Subcutaneous abdominal adipose tissue (tissue), 5 donors: ENCODE measurements at regions not wholly inside any gene's neighbourhood (a gene's known extent, or its start where the extent isn't known, plus 50 kb on each side); places are given as distances from the start of the nearest gene placed in this dataset.
"Not testable (repeated sequence)": the region's sequence is repeated elsewhere in the genome, so short reads cannot be mapped to it uniquely, and the experiment has no call there.

Source experiments
- H3K27ac ChIP-seq: one replicate; pipeline ENCODE4 v1.7.0; 2013; ENCODE audit warnings: low read depth, mild to moderate bottlenecking, inconsistent platforms, low read length, moderate library complexity
- H3K27me3 ChIP-seq, 5 donors: one replicate each; pipeline ENCODE4 v1.7.0; 2013; ENCODE audit warnings: low read length in 5 of 5, inconsistent platforms in 1 of 5; ENCODE audit not compliant: control insufficient read depth in 5 of 5, insufficient read depth in 4 of 5
- H3K36me3 ChIP-seq, 5 donors: one replicate each; pipeline ENCODE4 v1.7.0; 2013; ENCODE audit warnings: low read length in 5 of 5; ENCODE audit not compliant: control insufficient read depth in 5 of 5, insufficient read depth in 5 of 5
- H3K4me1 ChIP-seq, 5 donors: one replicate each; pipeline ENCODE4 v1.7.0; 2013; ENCODE audit warnings: low read length in 5 of 5, mild to moderate bottlenecking in 3 of 5, moderate library complexity in 1 of 5; ENCODE audit not compliant: control insufficient read depth in 5 of 5, insufficient read depth in 5 of 5
- H3K4me3 ChIP-seq, 5 donors: one replicate each; pipeline ENCODE4 v1.7.0; 2013; ENCODE audit warnings: low read length in 5 of 5, low read depth in 1 of 5
- H3K9ac ChIP-seq, 5 donors: one replicate each; pipeline ENCODE4 v1.7.0; 2013; ENCODE audit warnings: low read length in 5 of 5, mild to moderate bottlenecking in 4 of 5, moderate library complexity in 3 of 5
- H3K9me3 ChIP-seq, 5 donors: one replicate each; pipeline ENCODE4 v1.7.0; 2013; ENCODE audit warnings: low read length in 5 of 5; ENCODE audit not compliant: control insufficient read depth in 5 of 5
- donor health status: healthy.
- donor health status: healthy.
- donor health status: healthy.
- donor health status: healthy.
- donor health status: healthy.

- H3K27me3 ChIP-seq: peaks cover 0 to 13% (median 6%) of the 10 kb centered on the region in 5 donors
- H3K4me3 ChIP-seq: no peak overlapping the region
- no peaks in the 10 kb centered on the region for H3K36me3 ChIP-seq
- H3K9ac ChIP-seq: no peak overlapping the region
- no peaks in the 10 kb centered on the region for H3K9me3 ChIP-seq
- H3K27ac ChIP-seq: no peak overlapping the region
- peaks cover 0 to 21% (median 15%) of the 10 kb centered on the region in 5 donors for H3K4me1 ChIP-seq
These were observed 215.2 kb upstream of the PRICKLE2 start for GRCh38 chr3:64440498-64440897.

- H3K9ac ChIP-seq: no peak overlapping the region
- peaks cover 0 to 4% (median 0%) of the 10 kb centered on the region in 5 donors for H3K27me3 ChIP-seq
- no peak overlapping the region for H3K27ac ChIP-seq
These were observed 213.5 kb upstream of the PRICKLE2 start for GRCh38 chr3:64438812-64439211.

GRCh38 chr3:64438066-64438465 is 212.8 kb upstream of the PRICKLE2 start:
- H3K9ac ChIP-seq: no peak overlapping the region
- peaks cover 0 to 2% (median 0%) of the 10 kb centered on the region in 5 donors for H3K9me3 ChIP-seq
- H3K27me3 ChIP-seq: peaks cover 0 to 4% (median 0%) of the 10 kb centered on the region in 5 donors
- H3K4me1 ChIP-seq: peaks cover 0 to 4% (median 0%) of the 10 kb centered on the region in 5 donors
- H3K27ac ChIP-seq: no peak overlapping the region
- H3K36me3 ChIP-seq: no peaks in the 10 kb centered on the region
- H3K4me3 ChIP-seq: no peak overlapping the region

More at GRCh38 chr3:64438812-64439211, 213.5 kb upstream of the PRICKLE2 start:
- Histone ChIP-seq H3K4me3 (no peak overlapping the region), H3K36me3 (no peaks in the 10 kb centered on the region), H3K9me3 (peaks cover 0 to 2% (median 0%) of the 10 kb centered on the region in 5 donors), H3K4me1 (peaks cover 0 to 7% (median 3%) of the 10 kb centered on the region in 5 donors)

GRCh38 chr3:64437131-64437530 is 211.9 kb upstream of the PRICKLE2 start:
- no peak overlapping the region for H3K27ac ChIP-seq
- H3K9me3 ChIP-seq: peaks cover 0 to 2% (median 0%) of the 10 kb centered on the region in 5 donors
- H3K4me1 ChIP-seq: peaks cover 0 to 4% (median 0%) of the 10 kb centered on the region in 5 donors
- H3K27me3 ChIP-seq: peaks cover 0 to 4% (median 0%) of the 10 kb centered on the region in 5 donors
- no peak overlapping the region for H3K9ac ChIP-seq
- H3K4me3 ChIP-seq: no peak overlapping the region
- no peaks in the 10 kb centered on the region for H3K36me3 ChIP-seq

GRCh38 chr3:64435023-64435422 is 209.8 kb upstream of the PRICKLE2 start:
- not testable (repeated sequence) for H3K4me3 ChIP-seq, H3K27ac ChIP-seq, H3K27me3 ChIP-seq, H3K4me1 ChIP-seq, H3K9me3 ChIP-seq, H3K36me3 ChIP-seq, H3K9ac ChIP-seq

DNA sequence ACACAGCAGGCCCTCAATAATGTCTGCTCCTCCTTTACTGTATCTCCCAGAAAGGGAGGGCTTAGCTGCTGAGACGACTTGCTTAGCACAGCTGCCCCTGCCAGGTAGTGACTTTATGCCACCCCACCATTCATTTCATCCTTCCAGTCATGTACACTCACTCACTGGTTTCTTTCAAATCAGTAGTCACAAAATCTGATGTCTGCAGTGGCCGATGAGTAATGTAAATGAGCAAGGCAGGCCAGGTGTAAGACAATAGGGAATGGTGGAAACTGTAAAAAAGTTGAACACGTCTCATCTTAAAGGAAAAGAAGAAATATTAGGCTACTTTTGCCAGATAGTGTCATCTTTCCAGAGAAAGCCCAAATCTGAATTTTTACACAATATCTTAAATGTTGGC is 207.6 kb upstream of the PRICKLE2 start:
- H3K27ac ChIP-seq: no peak overlapping the region
- H3K4me1 ChIP-seq: no peaks in the 10 kb centered on the region
- no peaks in the 10 kb centered on the region for H3K27me3 ChIP-seq
- no peak overlapping the region for H3K9ac ChIP-seq
- no peaks in the 10 kb centered on the region for H3K36me3 ChIP-seq
- no peak overlapping the region for H3K4me3 ChIP-seq
- H3K9me3 ChIP-seq: peaks cover 0 to 5% (median 0%) of the 10 kb centered on the region in 5 donors

DNA sequence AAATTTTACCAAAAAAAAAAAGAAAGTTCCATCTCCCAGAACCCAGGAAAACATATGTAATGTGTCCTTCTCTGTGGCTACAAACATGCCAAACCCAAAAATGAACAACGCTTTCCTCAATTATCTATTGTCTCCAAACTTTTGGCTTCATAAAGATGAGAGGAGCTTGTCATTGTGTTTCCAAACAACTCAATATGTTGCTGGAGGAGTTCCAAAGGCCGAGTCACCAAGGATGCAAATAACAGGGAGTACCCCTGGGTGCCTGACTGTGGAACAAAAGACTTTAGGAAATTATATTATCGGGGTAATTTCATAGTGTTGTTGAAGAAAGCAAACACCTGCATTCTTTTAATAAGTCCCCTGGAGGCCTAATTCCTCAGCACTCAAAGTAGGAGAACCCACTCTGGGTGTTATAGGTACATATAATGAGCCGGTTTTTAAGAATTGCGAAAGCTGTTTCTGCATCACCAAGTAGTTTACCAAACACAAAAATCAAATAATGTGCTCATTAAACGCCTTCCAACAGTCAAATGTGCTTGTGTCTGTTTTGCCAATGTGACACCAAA is 206.3 kb upstream of the PRICKLE2 start:
- Histone ChIP-seq H3K4me1 (no peaks in the 10 kb centered on the region), H3K9ac (no peak overlapping the region), H3K36me3 (no peaks in the 10 kb centered on the region), H3K27me3 (no peaks in the 10 kb centered on the region), H3K27ac (no peak overlapping the region), H3K9me3 (peaks cover 0 to 5% (median 0%) of the 10 kb centered on the region in 5 donors), H3K4me3 (no peak overlapping the region)

DNA sequence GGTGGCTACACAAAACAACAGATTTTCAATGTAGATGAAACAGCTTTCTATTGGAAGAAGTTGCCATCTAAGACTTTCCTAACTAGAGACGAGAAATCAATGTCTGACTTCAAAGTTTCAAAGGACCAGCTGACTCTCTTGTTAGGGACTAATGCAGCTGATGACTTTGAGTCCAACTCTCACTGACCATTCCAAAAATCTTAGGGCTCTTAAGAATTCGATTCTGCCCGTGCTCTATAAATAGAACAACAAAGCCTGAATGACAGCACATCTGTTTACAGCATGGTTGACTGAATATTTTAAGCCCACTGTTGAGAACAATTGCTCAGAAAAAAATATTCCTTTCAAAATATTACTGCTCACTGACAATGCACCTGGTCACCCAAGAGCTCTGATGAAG is 202.4 kb upstream of the PRICKLE2 start:
- no peaks in the 10 kb centered on the region for H3K4me1 ChIP-seq
- H3K9ac ChIP-seq: no peak overlapping the region
- H3K4me3 ChIP-seq: no peak overlapping the region
- H3K9me3 ChIP-seq: peaks cover 0 to 3% (median 0%) of the 10 kb centered on the region in 5 donors
- no peaks in the 10 kb centered on the region for H3K36me3 ChIP-seq
- H3K27ac ChIP-seq: no peak overlapping the region
- no peaks in the 10 kb centered on the region for H3K27me3 ChIP-seq

- H3K4me1 ChIP-seq: no peaks in the 10 kb centered on the region
- H3K27me3 ChIP-seq: no peaks in the 10 kb centered on the region
- no peak overlapping the region for H3K27ac ChIP-seq
- H3K4me3 ChIP-seq: no peak overlapping the region
- no peaks in the 10 kb centered on the region for H3K36me3 ChIP-seq
- H3K9me3 ChIP-seq: peaks cover 0 to 3% (median 0%) of the 10 kb centered on the region in 5 donors
- no peak overlapping the region for H3K9ac ChIP-seq
These were observed 201.3 kb upstream of the PRICKLE2 start for GRCh38 chr3:64426551-64426950.

DNA sequence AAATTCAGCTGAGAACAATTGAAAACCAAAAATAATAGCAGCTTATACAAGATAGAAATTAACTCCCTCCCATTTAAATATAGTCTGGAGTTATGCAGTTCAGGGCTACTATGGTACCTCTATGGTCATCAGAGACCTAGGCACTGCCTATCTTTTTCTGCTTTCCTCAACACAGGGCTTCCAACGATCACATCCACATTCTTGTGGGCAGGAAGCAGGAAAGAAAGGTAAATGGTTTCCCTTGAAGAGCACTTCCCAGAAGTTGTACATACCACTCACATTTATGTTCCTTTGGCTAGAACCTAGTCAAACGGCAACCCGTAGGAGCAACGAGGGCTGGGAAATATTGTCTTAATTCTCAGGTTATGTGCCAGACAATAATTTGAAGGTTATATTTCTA is 197.7 kb upstream of the PRICKLE2 start:
- Histone ChIP-seq H3K27me3 (no peaks in the 10 kb centered on the region), H3K27ac (no peak overlapping the region), H3K4me3 (no peak overlapping the region), H3K4me1 (no peaks in the 10 kb centered on the region), H3K36me3 (no peaks in the 10 kb centered on the region), H3K9ac (no peak overlapping the region), H3K9me3 (no peaks in the 10 kb centered on the region)
